GM18867 (cell line): ENCODE measurements at regions not wholly inside any gene's neighbourhood (a gene's known extent, or its start where the extent isn't known, plus 50 kb on each side); places are given as distances from the start of the nearest gene placed in this dataset.
"Not testable (repeated sequence)": the region's sequence is repeated elsewhere in the genome, so short reads cannot be mapped to it uniquely, and the experiment has no call there.

Experiments used
- ATAC-seq: cut with Tn5 transposase; IDR thresholded peaks from one replicate; pipeline ENCODE4 v1.9.1; 2021; ENCODE audit warnings: mild to moderate bottlenecking, moderate library complexity; ENCODE audit not compliant: unreplicated experiment

- no peak for ATAC-seq
These were observed 60.0 kb downstream of the DMAC1 start for GRCh38 chr9:7739595-7739994.

DNA sequence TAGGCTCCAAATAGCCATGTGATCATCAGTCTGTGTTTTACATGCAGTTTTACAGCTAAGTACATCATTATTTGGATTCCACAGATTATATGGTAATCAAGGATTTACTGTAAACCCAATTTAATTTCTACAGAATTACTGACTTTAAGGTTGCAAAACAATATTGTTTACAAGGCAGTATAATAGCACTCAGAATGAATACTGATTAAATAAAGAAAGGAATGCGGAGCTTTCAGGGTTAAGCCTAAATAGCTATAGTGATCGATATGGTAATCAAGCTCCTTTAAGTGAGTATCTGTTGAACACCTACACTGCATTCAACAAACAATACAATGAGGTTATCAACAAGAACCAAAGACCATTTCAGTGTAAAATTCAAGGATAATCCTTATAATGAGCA is 64.3 kb downstream of the DMAC1 start:
- no peak for ATAC-seq

DNA sequence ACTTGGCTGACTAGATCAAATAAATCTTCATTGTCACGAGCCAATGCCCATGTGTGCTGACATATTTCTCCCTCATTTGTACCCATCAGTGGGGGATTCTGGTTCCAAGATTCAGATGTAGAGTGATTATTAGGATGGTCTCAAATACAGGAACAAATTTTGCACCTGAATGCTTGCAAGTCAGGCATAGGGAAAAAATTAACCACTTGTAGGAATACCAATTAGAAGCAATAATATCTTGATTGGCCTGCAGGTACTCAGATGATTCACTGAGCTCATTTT is 69.5 kb downstream of the DMAC1 start:
- no peak for ATAC-seq

DNA sequence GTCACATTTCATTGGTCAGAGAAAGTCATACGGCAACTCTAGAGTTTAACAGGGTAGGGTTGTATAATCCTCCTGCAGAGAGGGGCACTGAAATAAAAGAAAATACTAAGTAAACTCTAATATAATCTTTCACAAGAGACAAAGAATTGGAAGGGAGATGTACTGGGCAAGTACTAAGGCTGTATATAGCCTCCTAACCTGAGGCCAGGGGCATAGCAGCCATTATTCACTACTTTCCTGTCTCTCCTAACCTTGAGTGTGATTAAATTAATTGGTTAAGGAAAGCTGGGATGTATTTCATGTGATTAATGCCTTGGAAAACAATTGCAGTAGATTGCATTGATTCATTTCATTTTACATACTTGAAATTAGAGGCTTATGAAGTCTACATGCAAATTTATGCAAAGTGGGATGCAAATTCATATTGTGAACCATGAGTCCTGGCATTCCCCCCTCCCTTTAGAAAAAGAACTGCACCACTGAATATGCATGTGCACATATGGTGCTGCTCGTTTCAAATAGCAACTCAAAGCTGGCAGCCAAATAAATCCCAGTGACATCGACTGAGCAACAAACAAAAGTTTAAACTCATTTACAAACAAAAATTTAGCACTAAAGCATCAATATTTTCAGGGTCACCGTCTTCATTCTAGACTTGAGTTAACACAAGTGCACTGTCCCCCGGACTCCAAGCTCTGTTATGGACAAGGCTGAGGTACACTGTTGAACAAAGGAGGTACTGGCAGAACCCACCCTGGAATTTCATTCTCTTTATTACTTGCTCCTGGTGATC is 70.0 kb downstream of the DMAC1 start:
- no peak for ATAC-seq

GRCh38 chr9:7721291-7721690 is 78.3 kb downstream of the DMAC1 start:
- ATAC-seq, result no peak

GRCh38 chr9:7713088-7713487 is 86.5 kb downstream of the DMAC1 start:
- ATAC-seq, result not testable (repeated sequence)

- ATAC-seq, result no peak
These were observed 88.9 kb downstream of the DMAC1 start for GRCh38 chr9:7710686-7711085.

GRCh38 chr9:7707934-7708333 is 91.6 kb downstream of the DMAC1 start:
- ATAC-seq, result no peak

DNA sequence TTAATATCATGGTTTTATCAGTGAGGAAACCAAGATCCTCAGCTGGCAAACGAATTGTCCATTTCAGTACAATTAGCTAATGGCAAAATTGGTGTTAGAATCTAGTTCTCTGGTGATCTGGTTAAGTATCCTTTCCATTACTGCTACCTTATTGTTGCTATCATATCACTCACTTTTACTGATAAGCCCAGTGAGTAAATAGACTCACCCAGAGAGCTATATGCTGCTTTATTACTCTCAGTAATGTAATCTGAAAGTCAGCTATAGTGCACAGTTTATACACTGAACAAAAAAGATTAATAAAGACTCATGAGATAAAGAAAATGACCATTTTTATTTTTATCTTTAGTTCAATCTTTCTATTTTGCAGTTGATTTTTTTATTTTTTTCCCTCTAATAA is 95.0 kb downstream of the DMAC1 start:
- ATAC-seq, result no peak

DNA sequence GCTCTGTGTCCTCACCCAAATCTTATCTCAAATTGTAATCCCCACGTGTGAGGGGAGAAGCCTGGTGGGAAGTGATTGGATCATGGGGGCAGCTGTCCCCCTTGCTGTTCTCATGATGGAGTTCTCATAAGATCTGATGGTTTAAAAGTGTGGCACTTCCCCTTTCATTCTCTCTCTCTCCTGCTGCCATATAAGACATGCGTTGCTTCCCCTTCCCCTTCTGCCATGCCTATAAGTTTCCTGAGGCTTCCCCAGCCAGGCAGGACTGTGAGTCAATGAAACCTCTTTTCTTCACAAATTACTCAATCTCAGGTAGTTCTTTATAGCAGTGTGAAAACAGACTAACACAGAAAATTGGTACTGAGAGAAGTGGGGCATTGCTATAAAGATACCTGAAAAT is 107.7 kb downstream of the DMAC1 start:
- ATAC-seq, result no peak

GRCh38 chr9:7690014-7690413 is 109.6 kb downstream of the DMAC1 start:
- no peak for ATAC-seq

DNA sequence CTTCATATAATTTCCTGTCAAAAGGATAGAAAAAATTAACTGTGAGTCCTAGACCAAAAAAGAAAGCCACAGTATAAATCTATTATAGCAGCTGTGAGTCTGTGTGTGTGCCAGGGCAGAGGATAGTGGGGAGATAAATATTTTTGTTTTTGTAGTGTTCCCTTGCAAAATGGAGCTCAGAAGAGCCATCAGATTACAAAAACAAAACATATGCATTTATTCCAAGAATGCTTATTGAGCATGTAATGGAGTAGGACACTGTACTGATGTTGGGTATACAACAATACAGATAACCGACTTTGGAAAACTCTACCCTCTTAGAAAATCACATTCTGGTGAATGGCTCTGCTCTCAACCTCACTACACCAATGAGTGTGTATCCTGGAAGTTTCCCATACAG is 111.0 kb downstream of the DMAC1 start:
- no peak for ATAC-seq

DNA sequence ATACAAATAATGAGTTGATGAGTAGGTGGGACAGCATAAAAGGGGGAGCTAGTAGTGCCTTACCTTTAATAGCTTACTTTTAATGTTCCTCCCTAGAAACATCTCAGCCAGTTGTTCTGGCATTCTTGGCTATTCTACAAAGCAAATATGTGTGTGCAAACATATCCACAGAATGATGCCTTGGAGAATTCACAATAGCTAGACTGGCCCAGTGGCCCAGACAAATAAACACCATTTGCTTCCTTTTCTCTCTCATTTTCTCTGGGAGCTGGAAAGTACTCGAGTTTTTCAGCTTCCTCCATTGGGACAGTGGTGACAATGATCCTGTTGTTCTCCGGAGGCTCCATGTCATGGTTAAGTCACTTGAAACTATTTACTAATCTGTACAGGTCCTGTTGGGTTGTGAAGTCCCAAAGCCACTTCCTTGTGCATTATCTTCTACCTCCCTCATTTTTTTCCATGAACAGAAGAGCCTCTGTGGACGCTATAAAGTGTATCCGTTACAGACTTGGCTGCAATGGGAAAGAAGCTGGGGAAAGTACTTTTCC is 122.9 kb downstream of the DMAC1 start:
- ATAC-seq, result no peak

- no peak for ATAC-seq
These were observed 127.7 kb downstream of the DMAC1 start for GRCh38 chr9:7671847-7672246.

DNA sequence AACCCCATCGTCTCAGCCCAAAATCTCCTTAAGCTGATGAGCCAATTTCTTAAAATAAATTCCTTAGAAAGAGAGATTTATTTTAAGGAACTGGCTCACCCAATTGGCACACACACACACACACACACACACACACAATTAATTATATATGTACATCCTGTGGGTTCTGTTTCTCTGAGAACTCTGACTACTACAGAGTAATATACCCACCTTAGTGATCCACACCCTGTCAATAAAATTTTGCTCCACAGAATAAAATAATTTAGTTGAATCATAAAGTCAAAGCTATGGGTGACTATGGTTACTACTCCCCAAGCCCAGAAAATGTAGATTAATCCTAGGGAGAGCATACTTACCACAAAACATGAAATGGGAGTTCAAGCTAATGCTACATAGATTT is 131.0 kb downstream of the DMAC1 start:
- no peak for ATAC-seq

DNA sequence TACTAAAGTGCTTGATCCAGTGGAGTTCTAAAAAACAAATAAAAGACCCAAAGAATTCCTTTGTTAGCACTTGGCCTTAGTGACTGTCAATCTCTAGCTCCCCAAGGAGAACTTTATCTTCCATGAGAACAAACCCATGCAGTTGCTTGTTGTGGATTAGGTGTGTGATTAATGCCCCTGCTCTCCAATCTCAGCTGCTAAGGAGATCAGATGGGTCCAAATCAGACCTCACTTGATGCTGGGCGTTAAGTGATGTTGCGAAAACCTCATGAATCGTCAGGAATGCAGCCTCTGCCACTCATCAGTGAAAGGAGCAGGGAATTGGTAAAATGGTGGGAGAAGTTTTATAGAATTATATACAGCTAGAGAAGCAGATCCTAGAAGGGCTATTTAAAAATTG is 133.7 kb downstream of the DMAC1 start:
- no peak for ATAC-seq

GRCh38 chr9:7659766-7660165 is 139.8 kb downstream of the DMAC1 start:
- no peak for ATAC-seq

GRCh38 chr9:7656636-7657035 is 142.9 kb downstream of the DMAC1 start:
- no peak for ATAC-seq

DNA sequence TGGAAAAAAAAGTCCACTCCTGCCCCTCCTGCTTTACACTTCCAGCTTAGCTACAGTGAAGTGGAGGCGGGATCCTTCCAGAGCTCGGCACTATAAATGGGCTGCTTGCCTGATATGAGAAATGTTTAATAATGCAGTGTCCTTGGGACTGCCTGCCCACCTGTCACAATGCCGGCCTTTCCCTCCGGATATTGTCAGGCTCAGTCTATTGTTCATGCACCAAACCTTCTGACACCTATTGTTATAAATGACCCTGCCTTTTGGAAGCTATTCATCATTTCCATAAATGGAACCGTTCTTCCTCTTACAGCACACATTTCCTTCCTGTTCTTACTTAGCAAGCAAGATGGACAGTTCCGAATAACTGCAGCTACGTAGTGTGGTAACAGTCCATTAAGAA is 146.3 kb downstream of the DMAC1 start:
- no peak for ATAC-seq

DNA sequence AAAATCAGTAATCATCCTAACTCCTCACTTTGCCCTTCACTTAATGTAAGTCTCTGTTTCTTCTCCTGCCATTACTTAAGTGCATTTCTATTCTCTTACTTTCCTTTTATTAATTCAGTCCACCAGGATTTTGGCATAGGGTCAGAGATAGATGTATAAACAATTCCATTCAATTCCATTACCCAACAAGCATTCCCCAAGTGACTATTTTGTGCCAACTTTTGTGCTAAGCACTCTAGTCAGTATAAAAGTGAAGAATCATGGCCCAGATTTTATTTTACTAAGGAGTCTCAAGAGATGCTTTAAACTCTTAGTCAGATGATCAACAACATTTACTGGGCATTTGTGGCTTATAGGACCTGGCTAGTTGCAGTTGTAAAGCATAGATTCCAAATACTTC is 159.3 kb downstream of the DMAC1 start:
- no peak for ATAC-seq

- ATAC-seq, result no peak
These were observed 160.1 kb downstream of the DMAC1 start for GRCh38 chr9:7639471-7639870.

DNA sequence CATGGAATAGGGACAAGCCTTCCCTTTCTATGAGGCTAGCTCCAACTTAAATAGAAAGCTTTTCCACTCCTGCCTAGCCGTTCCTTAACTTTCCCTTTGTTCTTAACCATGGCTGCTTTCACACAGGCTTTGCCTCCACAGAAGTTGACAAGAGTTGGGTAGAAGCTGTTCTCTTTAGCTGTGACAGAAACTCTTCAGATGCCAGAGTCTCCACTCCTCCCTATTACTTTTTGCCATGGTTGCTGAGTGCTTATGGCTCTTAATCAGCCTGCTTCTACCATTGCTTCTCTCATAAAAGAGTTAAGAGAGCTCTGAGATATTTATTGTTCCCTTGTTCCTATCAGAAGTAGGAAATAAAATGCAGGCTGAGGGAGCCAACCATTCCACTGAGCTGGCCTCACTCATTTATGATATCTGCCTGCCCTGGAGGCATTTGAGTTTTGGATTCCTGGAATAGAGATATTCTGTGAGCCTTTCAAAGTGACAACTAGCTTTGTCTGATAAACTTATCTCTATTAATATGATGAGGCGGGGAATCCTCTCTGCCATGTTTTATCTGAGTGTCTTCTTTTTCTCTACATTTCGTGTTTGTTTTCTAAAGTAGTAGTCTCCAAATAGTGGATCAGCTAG is 162.6 kb downstream of the DMAC1 start:
- ATAC-seq, result no peak

DNA sequence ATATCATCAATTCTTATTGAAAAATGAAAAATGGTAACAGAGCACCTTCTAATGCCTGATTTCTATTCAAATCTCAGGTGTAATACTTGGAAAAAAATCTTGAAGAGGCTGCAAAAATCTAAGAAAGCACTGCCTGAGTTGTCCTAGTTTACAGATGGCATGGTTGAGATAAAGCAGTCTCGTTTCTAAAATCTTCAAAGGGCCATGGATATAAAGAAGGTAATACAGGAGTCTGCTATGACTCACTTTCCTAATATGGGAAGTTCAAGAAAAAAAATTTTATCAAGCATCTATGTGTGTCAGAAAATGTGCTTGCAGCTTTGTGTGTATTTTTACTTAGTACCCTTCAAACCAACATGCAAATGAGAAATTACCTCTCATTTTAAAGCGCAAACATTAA is 163.3 kb downstream of the DMAC1 start:
- ATAC-seq, result no peak
